ENCODE measurements at regions not wholly inside any gene's neighbourhood (a gene's known extent, or its start where the extent isn't known, plus 50 kb on each side); places are given as distances from the start of the nearest gene placed in this dataset.

GRCh38 chrX:13469963-13470684, 99.3 kb upstream of the EGFL6 start:
- FAIRE-seq (no peak), DNase-seq (ENCODE audit: insufficient read length, low spot score) (no peak)

GRCh38 chrX:13468096-13468495, 101.3 kb upstream of the EGFL6 start:
- FAIRE-seq (no peak), DNase-seq (ENCODE audit: insufficient read length, low spot score) (no peak)
- TF ChIP-seq CTCF (IDR thresholded peaks at IDR 0.05; ENCODE audit: insufficient read depth, missing control alignments), result no peak

More at GRCh38 chrX:13469963-13470684, 99.3 kb upstream of the EGFL6 start:
- no peak for TF ChIP-seq CTCF (IDR thresholded peaks at IDR 0.05; ENCODE audit: insufficient read depth, missing control alignments)

- no peak for TF ChIP-seq CTCF (IDR thresholded peaks at IDR 0.05; ENCODE audit: insufficient read depth, missing control alignments)
- no peak for FAIRE-seq
These were observed 102.2 kb upstream of the EGFL6 start for GRCh38 chrX:13467243-13467642.

GRCh38 chrX:13464599-13465275, 104.7 kb upstream of the EGFL6 start:
- no peak for TF ChIP-seq CTCF (IDR thresholded peaks at IDR 0.05; ENCODE audit: insufficient read depth, missing control alignments)
- DNase-seq (ENCODE audit: insufficient read length, low spot score) (no peak), FAIRE-seq (no peak)

More at GRCh38 chrX:13467243-13467642, 102.2 kb upstream of the EGFL6 start:
- DNase-seq (ENCODE audit: insufficient read length, low spot score), result no peak

GRCh38 chrX:13463608-13464007, 105.8 kb upstream of the EGFL6 start:
- FAIRE-seq, result no peak
- no peak for TF ChIP-seq CTCF (IDR thresholded peaks at IDR 0.05; ENCODE audit: insufficient read depth, missing control alignments)
- no peak for DNase-seq (ENCODE audit: insufficient read length, low spot score)

GRCh38 chrX:13452283-13452682, 117.1 kb upstream of the EGFL6 start:
- DNase-seq (ENCODE audit: insufficient read length, low spot score) (no peak), FAIRE-seq (no peak)
- no peak for TF ChIP-seq CTCF (IDR thresholded peaks at IDR 0.05; ENCODE audit: insufficient read depth, missing control alignments)

GRCh38 chrX:13449441-13449840, 120.0 kb upstream of the EGFL6 start:
- DNase-seq (ENCODE audit: insufficient read length, low spot score) (no peak), FAIRE-seq (no peak)
- TF ChIP-seq CTCF (IDR thresholded peaks at IDR 0.05; ENCODE audit: insufficient read depth, missing control alignments), result no peak

Measured in D721Med (cell line).